Endodermal cell (in vitro differentiated cells): ENCODE measurements at regions not wholly inside any gene's neighbourhood (a gene's known extent, or its start where the extent isn't known, plus 50 kb on each side); places are given as distances from the start of the nearest gene placed in this dataset.
A peak's percentile ranks its signal among the peaks of the same experiment; 100 is the strongest.

Source experiments
- DNase-seq: peaks from one replicate; pipeline ENCODE4 v3.0.0-alpha.2; 2017
- H3K27ac ChIP-seq: 2 replicates; pipeline ENCODE4 v1.5.1; 2013; ENCODE audit warnings: mild to moderate bottlenecking, low read depth, low read length, moderate library complexity
- H3K27me3 ChIP-seq: 2 replicates; pipeline ENCODE4 v1.6.1; 2013; ENCODE audit warnings: mild to moderate bottlenecking, low read length, moderate library complexity; ENCODE audit not compliant: insufficient read depth, control insufficient read depth, poor library complexity, severe bottlenecking
- H3K36me3 ChIP-seq: 2 replicates; pipeline ENCODE4 v1.7.0; 2013; ENCODE audit warnings: mild to moderate bottlenecking, low read length, moderate library complexity; ENCODE audit not compliant: control insufficient read depth, insufficient read depth
- H3K4me1 ChIP-seq: one replicate; pipeline ENCODE4 v1.7.0; 2013; ENCODE audit warnings: low read length; ENCODE audit not compliant: control insufficient read depth, insufficient read depth
- H3K4me3 ChIP-seq: 2 replicates; pipeline ENCODE4 v1.5.1; 2013; ENCODE audit warnings: mild to moderate bottlenecking, low read length, moderate library complexity
- H3K9ac ChIP-seq: 2 replicates; pipeline ENCODE4 v1.6.1; 2013; ENCODE audit warnings: mild to moderate bottlenecking, low read length, moderate library complexity; ENCODE audit not compliant: poor library complexity, severe bottlenecking; ENCODE audit errors: extremely low read depth
- H3K9me3 ChIP-seq: 2 replicates; pipeline ENCODE4 v1.6.1; 2013; ENCODE audit warnings: mild to moderate bottlenecking, low read length, moderate library complexity; ENCODE audit not compliant: control insufficient read depth
- H3K27ac Mint-ChIP-seq: 2 replicates; pipeline ENCODE4 v1.8.0; 2020; ENCODE audit warnings: mixed read lengths
- H3K27me3 Mint-ChIP-seq: 2 replicates; pipeline ENCODE4 v1.8.0; 2021; ENCODE audit warnings: mild to moderate bottlenecking, mixed read lengths; ENCODE audit not compliant: insufficient read depth
- H3K36me3 Mint-ChIP-seq: 2 replicates; pipeline ENCODE4 v1.8.0; 2020; ENCODE audit warnings: low read depth, mixed read lengths
- H3K4me1 Mint-ChIP-seq: 2 replicates; pipeline ENCODE4 v1.8.0; 2020; ENCODE audit warnings: mixed read lengths
- H3K4me3 Mint-ChIP-seq: 2 replicates; pipeline ENCODE4 v1.8.0; 2020; ENCODE audit warnings: mild to moderate bottlenecking, moderate library complexity, mixed read lengths
- H3K9me3 Mint-ChIP-seq: 2 replicates; pipeline ENCODE4 v1.8.0; 2020; ENCODE audit warnings: mild to moderate bottlenecking, mixed read lengths
- CTCF ChIP-seq: fragments of 200-600 bp; sonication (generic); conservative IDR thresholded peaks from 2 replicates; pipeline ENCODE4 v1.5.0; 2021; ENCODE audit warnings: antibody characterized with exemption, mild to moderate bottlenecking
- WGBS, 2 experiments: methylation state at CpG; one replicate each; pipeline versions ENCODE4 v1.1.5 to v1.1.7; 2013; ENCODE audit warnings: missing lambda C conversion rate in 2 of 2, mixed read lengths in 1 of 2; ENCODE audit not compliant: insufficient coverage in 1 of 2, insufficient read length in 1 of 2; 5-methylcytosine and 5-hydroxymethylcytosine counted together

- no peaks in the 10 kb centered on the region for H3K27me3 Mint-ChIP-seq
- peak; percentile 59 for DNase-seq
- Histone ChIP-seq H3K9ac (no peak overlapping the region), H3K4me1 (no peaks in the 10 kb centered on the region), H3K4me3 (no peak overlapping the region), H3K27ac (peak overlapping the region; percentile 30), H3K9me3 (no peaks in the 10 kb centered on the region), H3K27me3 (no peaks in the 10 kb centered on the region), H3K36me3 (no peaks in the 10 kb centered on the region)
- peaks cover 19% of the 10 kb centered on the region for H3K4me1 Mint-ChIP-seq
- H3K9me3 Mint-ChIP-seq: no peaks in the 10 kb centered on the region
- H3K4me3 Mint-ChIP-seq: no peak overlapping the region
- TF ChIP-seq CTCF: no peak
- no peaks in the 10 kb centered on the region for H3K36me3 Mint-ChIP-seq
- WGBS, 2 experiments: 73 to 85% methylated on average over 4 to 5 of the region's 5 CpGs
- H3K27ac Mint-ChIP-seq: peak overlapping the region; percentile 80
These were observed 133.1 kb downstream of the HFE start for GRCh38 chr6:26220145-26220970.

- no peak for DNase-seq
- Histone ChIP-seq H3K27ac (no peak overlapping the region), H3K9me3 (no peaks in the 10 kb centered on the region), H3K4me3 (no peak overlapping the region), H3K4me1 (no peaks in the 10 kb centered on the region), H3K36me3 (no peaks in the 10 kb centered on the region), H3K27me3 (no peaks in the 10 kb centered on the region), H3K9ac (no peak overlapping the region)
- Mint-ChIP-seq H3K4me3 (no peak overlapping the region), H3K4me1 (peaks cover 19% of the 10 kb centered on the region), H3K36me3 (no peaks in the 10 kb centered on the region), H3K27ac (no peak overlapping the region), H3K27me3 (no peaks in the 10 kb centered on the region), H3K9me3 (no peaks in the 10 kb centered on the region)
- TF ChIP-seq CTCF: no peak
- 91 to 92% methylated on average over 2 of the region's 4 CpGs for WGBS, 2 experiments
These were observed 134.0 kb downstream of the HFE start for GRCh38 chr6:26221186-26221585.

- H3K9me3 ChIP-seq: no peaks in the 10 kb centered on the region
- H3K36me3 ChIP-seq: no peaks in the 10 kb centered on the region
- no peaks in the 10 kb centered on the region for H3K27me3 ChIP-seq
- no peaks in the 10 kb centered on the region for H3K9me3 Mint-ChIP-seq
- DNase-seq: peak; percentile 62
- no peaks in the 10 kb centered on the region for H3K4me1 ChIP-seq
- no peak for TF ChIP-seq CTCF
- H3K27ac Mint-ChIP-seq: no peak overlapping the region
- H3K36me3 Mint-ChIP-seq: no peaks in the 10 kb centered on the region
- no peak overlapping the region for H3K9ac ChIP-seq
- 17 to 66% methylated on average over 2 to 5 of the region's 5 CpGs for WGBS, 2 experiments
- H3K4me3 ChIP-seq: no peak overlapping the region
- H3K27me3 Mint-ChIP-seq: no peaks in the 10 kb centered on the region
- H3K27ac ChIP-seq: peak overlapping the region; percentile 100
- H3K4me1 Mint-ChIP-seq: peaks cover 25% of the 10 kb centered on the region
- no peak overlapping the region for H3K4me3 Mint-ChIP-seq
These were observed 135.3 kb downstream of the HFE start for GRCh38 chr6:26222571-26222970.
